ENCODE measurements at regions not wholly inside any gene's neighbourhood (a gene's known extent, or its start where the extent isn't known, plus 50 kb on each side); places are given as distances from the start of the nearest gene placed in this dataset.

DNA sequence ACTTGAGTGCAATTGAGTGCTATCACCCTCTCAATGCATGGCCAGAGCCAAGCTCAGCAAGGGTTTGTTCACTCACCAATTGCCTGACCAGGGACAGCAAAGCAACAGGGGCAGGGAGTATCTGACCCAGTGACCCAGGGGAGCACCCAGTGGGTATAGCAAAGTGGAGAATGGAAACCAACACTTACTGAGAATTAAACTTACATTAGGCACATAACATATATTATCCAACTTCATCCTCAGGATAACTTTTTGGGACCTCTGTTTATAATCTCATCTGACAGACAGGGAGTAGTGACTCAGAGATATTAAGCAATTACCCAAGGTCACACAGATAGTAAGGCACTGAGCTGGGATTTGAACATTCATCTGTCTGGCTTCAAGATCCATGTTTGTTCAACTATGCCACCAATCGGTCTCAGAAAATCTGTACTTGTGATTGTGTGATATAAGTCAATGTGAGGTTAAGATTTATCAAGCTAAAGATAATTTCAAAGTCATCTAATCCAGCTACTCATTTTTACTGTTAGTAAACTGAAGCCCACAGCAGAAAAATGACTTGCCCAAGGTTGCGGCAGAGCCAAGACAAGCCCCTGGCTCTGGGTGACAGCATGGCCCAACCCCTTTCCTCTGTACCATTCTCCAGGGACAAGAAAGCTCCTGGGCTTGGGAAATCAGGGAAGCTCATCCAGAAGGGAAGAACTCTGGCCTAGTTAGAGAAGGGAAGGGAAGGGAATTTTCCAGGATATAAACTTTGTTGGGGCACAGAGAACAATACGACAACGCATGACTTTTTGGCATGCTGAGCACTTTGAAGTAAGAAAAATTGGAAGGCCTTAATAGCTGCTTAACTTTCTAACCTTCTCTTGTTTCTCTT is 138.0 kb upstream of the SMAD3 start:
- DNase-seq = no peak

DNA sequence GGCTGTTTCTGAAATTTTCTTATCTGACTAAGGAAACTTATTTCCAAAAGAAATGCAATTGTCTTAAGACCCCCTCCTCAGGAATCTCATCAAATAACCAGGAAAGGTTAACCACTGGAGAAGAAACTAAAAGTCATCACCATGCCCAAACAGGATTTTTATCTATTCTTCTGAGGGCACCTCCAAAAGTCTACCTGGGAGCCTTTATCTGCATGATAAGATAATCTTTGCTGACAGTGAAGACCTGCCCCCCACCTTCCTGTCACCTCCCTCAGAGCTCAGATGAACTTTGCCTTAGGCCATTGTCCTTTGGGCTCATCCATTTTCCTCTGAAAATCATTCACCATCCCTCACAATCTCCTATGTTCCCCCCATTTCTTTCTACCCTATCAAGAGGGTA is 137.3 kb upstream of the SMAD3 start:
- DNase-seq = no peak

DNA sequence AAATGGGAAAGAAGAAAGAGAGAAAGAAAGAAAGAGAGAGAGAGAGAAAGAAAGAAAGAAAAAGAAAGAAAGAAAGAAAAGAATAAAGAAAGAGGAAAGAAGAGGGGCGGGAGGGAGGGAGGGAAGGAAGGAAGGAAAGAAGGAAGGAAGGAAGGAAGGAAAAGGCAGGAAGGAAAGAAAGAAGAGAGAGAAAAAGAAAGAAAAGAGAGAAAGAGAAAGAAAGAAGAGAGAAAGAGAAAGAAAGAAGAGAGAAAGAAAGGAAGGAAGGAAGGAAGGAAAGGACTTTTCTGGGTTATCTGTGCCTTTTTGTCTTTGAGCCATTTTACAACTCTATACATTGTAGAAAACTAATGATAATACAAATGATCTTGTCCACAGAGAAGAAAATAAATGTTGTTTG is 136.6 kb upstream of the SMAD3 start:
- DNase-seq = no peak

DNA sequence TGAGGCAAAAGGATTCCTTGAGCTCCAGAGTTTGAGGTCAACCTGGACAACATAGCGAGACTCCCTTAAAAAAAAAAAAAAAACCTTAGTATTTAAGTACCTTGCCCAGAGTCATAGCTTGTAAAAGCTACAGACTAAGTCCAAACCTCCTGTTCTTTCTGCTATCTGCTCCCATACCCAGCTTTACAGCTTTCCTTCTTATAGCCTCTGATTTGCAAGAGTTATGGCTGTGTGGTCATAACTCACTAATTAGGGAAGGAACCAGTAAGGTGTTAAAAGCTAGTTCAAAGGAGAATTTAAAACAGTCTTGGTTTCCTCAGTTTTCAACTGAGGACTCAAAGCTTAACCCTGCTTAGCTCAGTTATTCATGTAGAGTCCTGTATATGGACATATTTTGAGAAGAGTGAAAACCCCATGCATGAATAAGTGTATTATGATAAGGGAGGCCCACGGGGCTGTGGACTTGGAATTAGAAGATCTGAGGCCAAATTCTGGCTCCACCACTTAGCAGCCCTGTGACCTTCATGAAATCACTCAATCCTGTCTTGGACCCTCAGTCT is 135.5 kb upstream of the SMAD3 start:
- DNase-seq = no peak

DNA sequence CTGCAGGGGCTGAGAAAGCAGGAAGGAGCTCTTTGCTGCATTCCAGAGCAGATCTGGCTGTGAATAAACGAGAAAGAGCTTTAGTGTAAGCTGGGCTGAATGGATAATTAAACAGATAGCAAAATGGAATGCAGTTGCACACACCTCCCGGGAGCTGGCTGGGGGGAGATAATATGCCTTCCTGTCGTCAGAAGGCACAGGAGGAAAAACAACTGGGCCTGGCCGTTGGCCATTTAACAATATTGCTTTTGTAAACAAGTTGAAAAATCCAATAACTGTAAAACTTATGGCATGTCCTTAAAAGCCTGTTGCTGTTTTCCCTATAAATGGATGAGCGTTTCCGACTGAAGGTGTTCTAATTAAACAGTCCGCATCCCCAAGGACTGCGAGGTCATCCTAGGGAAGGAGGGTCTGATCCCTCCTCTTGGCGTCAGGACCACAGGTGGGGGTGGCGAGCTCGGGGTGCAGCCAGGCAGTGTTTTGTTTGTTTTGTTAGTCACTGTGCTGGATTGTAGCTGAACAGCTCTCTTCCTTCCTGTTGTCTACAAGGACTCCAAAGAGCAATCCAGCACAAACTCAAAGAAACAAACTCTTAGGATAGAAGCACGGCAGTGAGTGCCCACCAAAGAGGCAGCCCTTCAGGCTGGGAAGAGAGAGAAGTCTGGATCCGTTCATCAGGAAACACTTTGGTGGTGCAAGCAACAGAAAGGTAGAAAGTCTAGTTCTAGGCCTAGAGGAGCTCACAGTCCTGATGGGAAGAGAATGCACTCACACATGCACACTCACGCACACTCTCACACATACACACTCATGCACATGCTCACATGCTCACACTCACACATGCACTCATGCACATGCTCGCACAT is 133.4 kb upstream of the SMAD3 start:
- no peak for DNase-seq

DNA sequence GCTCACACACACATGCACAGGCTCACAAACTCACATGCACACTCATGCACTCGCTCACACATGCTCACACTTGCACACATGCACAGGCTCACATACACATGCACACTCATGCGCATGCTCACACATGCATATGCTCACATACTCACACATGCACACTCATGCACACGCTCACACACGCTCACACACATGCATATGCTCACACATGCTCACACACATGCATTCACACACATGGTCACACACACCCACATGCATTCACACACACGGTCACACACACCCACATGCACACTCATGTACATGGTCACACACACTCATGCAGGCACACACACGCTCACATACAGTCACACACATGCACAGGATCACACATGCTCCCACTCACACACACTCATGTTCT is 132.8 kb upstream of the SMAD3 start:
- DNase-seq = no peak

DNA sequence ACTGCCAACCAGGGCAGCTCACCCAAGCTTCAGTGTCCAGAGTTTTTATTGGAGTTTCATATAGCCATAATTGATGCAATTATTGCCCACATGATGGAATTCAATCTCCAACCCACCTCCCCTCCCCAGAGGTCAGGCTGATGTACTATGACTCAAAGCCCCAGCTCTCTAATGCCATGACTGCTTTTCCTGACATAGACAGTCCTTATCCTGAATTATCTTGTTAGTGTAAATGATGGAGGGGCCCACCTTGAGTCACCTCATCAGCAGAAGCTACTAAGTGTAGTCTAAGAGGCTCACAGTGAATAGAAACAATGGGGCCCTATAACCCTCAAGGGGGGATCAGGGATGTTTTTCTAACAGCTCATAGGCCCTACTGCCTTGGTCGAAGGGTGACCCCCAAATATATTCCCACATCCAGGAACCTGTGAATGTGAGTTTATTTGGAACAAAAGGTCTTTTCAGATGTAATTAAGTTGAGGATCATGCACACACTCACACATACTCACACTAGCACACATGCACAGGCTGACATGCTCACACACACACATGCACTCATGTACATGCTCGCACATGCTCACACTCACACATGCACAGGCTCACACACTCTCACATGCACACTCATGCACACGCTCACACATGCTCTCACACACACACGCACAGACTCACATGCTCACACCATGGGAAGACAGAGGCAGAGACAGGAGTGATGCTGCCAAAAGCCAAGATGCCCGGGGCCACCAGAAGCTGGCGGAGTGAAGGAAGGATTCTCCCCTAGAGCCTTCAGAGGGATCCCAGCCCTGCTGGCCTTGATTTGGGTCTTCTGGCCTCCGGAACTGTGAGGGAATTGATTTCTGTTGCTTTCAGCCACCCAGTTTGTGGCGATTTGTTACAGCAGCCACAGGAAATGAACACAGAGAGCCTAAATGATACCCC is 131.2 kb upstream of the SMAD3 start:
- no peak for DNase-seq

DNA sequence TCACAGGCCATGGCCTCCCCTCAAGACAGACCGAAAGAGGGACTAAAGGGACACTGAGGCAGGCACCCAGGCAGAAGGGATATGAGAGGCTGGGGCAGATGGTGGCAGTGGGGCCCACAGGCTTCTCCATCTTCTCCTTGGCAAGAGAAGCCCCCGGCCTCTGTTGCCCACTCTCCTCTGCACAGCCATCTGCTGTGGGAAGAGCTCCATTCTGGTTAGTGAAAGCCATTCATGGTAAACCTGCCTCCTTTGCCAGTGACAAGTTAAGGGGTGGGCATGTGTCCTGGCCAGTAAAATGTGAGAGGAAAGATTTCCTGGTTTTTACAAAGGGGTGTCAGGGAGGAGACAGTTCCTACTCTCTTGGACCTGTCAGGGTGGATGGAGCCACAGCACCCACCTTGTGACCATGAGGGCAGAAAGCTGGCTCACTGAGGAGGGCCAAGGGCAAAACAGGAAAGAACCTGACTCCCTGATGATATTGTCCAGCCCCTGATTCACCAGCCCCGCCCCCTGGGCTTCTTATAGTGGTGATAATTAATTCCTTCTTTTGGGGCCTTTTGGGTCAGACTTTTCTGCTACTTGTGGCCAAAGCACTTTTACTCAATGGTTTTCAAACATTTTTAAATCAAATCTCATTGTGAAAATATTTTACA is 130.4 kb upstream of the SMAD3 start:
- no peak for DNase-seq

DNA sequence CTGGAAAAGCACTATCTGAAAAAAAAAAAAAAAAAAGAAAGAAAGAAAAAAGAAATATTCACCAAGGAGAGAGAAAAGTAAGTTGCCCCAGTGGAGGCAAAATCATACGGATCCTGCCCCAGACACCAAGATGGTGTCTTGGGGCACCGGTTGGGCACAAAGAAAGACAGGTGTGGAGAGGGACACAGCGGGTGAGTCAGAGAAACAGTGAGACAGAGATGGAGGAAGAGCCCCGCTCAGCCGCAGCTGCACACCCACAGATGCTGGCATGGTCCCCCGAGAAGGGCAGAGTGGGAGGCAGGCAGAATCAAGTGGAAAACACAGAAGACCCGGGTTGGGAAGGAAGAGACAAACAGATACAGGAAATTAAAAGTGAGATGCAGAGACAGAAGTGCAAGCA is 129.7 kb upstream of the SMAD3 start:
- DNase-seq = peak in 1 of 51 donors; percentile 9

DNA sequence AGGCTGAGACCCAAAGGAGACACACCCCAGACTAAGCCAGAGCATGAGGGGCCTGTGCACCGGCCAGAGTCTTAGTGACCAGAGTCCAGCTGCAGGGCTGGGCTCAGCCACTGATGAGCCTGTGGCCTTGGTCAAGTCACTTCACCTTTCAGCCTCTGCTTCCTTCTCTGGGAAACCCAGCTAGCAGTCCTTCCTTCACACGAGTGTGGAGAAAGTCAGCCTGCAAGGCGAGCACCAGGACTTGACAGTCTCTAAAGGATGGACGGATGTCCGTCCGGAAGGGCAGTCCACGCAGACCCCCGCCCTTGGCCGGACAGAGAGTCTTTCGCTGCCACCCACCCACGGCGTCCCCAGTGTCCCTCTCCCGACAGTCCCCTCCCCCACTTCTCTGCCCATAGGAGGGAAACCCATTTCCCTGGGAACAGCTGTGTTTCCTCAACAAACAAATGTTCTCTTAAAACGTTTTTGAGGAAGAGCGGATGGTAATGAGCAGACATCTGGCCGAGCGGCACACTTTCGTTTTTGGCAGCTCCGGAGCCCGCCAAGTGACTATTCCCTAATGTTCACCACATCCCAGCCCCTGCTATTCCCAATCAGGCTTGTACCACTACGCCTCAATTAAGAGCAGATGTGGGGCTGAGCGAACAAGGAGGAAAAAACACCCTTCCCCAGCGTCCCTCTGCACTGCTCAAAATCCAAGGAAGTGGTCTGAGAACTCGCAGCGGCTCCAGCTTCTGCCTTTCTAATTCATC is 129.1 kb upstream of the SMAD3 start:
- DNase-seq = no peak

DNA sequence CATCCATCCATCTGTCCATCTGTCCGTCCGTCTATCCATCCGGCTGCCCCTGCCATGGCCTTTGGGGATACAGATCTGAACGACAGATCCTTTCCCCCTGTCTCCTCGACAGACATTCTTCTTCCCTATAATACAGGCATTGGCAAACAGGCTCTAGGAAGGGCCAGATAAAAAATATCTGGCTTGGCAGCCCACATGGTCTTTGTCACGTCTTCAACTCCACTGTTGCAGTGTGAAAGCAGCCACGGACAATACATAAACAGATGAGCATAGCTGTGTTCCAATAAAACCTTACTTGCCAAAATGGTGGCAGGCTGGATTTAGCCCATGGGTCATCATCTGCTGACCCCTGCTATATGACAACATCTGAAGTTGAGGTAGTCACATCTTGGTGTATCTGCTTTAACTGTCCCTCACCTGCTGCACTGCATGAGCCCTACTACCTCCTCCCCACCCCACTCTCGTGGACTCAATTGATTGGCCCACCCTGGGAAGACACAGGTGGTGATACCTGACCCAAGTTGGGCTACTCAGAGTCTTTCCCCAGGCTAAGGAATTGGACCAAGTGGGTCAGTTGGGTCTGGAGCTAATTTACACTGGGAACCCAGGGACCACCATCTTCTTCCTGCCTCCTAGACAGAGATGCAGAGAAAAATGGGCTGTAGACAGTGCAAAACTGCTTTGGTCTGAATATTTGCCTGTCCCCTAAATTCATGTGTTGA is 128.4 kb upstream of the SMAD3 start:
- no peak for DNase-seq

DNA sequence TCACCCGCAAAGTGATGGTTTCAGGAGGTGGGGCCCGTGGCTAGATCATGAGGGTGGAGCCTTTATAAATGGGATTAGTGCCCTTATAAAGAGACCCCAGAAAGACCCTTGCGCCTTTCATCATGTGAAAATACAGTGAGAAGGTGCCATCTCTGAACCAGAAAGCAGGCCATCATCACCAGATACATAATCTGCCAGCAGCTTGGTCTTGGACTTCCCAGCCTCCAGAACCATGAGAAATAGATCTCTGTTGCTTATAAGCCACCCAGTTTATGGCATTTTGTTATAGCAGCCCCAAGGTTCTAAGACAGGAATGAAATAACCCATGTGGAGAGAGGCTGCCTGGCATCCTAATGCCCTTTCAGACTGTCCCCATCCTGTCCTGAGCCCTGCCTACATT is 127.8 kb upstream of the SMAD3 start:
- DNase-seq = no peak

DNA sequence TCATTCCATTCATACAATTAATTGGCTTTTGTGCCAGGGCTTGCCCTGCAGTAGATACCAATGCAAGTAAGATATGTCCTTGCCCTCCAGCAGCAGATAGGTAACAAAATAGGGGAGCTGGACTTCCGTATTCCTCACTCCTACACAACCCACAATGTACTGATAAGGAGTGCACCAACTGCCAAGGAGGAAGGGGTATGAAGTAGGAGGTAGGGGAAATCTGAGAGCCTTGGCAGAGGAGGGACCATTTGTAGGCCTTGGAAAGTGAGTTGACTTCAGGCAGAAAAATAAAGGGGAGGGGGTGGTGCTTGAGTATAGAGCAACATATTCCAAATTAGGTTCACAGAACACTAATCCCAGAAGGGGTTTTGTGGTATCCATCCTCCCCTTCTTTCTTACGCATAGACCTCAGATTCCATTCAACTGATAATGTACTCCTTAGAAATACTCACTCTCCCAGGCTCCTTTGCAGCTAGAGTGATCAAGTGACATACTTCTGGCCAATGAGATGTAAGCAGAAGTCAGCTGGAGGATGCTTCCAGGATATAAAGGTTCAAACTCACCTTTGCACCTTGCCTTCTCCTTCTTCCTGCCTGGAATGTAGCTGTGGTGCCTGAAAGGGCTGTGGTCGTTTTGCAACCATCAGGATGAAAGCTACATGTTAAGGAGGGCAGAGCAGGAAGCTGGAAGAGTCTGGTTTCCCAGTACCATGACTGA is 127.1 kb upstream of the SMAD3 start:
- no peak for DNase-seq

DNA sequence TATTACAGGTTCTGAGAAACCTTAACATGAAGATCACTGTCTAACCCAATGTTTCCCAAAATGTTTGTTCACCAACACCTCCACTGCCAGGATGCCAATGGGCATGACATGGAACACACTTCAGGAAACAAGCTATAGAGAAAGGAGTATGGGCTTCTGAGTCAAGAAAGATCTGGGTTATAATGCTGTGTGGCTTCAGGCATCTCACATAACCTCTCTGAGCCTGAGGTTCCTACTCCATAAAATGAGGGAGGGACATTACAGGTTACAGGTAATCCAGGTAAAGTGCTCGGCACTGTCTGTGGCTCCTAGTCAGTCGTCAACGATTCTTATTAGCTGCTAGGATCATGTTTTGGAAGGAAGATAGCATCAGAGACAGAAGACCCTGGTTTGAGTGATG is 126.4 kb upstream of the SMAD3 start:
- DNase-seq = no peak

DNA sequence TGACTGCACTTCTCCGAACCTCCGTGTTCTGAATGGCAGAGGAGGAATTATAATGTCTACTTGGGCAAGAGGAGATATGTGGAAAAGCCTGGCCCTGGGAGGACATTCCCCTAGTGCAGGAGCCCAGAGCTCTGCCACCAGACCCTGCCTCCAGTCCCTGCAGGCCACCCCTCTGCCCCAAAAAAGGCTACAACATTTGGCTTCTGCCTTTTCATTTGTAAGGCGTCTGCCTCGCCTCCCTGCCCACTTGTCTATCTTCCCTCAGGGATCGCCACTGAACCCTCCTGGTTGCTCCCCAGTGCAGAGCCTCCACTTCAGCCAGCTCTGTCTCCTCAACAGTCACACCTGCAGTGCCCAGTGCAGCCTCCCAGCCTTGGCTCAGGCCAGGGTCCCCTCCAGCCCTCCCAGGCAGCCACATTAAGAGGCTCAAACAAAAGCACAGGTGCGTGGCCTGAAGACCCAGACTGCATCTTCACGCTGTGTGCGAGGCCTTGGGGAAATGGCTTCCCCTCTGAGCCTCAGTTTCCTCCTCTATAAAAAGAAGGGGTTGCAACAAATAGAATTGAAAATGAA is 125.9 kb upstream of the SMAD3 start:
- no peak for DNase-seq

DNA sequence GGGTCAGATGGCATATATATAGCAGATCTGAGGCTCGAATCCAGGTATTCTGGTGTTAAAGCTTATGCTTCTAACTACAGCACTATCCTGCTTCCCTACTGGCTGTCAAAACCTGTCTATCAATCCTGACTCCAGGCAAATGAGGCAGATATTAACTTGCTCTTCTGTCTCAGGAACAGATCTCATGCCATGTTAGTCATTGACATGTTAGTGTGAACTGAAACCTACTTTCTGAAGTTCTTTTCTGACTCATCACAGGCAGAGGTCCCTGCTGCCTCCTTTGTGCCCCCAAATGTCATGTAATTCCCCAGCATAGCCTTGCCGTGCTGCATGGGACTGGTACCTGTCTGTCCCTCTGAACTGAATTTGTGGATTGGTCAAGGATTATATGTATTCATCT is 125.0 kb upstream of the SMAD3 start:
- no peak for DNase-seq

DNA sequence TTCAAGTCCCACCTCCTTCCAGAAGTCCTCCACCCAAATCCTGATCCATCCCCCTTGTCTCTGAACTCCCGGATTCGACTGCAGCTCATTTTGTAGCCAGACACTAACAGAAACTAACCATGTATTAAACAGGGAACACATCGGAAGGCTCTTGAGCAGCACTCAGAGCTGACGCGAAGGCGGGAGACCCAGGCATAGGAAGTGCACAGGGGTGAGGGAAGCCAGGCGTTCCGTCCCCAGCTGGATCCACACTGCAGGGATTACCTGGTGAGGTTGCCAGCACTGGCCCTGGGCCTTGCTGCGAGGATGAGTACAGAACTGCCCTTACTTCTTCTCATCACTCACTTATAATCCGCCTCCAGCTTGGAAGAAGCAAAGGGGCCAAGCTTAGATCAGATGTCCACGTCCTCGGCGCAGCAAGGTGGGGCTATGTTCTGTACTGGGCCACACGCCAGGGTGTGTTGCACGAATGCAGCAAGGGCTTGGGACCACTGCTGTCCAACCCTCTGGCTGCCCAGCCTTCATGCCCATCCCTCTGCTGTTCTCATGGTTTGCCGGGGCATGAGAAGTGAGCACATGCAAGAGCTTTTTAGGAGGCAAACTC is 124.2 kb upstream of the SMAD3 start:
- DNase-seq = no peak

DNA sequence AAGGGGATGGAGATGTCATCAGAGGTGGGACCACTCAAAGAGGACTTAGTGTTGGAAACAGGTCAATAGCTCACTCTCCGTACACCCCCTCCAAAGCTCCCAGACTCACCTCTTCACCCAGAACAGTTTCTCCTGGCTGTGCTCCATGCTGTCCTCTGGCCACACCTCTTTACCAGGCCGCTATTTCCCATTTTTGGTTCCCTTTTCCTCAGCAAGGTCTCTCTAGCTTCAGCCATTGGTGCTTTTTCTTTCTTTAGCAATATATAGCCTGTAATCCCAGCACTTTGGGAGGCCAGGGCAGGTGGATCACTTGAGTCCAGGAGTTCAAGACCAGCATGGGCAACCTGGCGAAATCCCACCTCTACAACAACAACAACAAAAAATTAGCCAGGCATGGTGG is 123.6 kb upstream of the SMAD3 start:
- DNase-seq = no peak
